HCT116 (cell line): ENCODE measurements at regions not wholly inside any gene's neighbourhood (a gene's known extent, or its start where the extent isn't known, plus 50 kb on each side); places are given as distances from the start of the nearest gene placed in this dataset.

ENCODE experiments used
- ATAC-seq: fragments of 200-7000 bp; cut with Tn5 transposase; 2 replicates; pipeline ENCODE4 v1.9.1; 2020; ENCODE audit warnings: mild to moderate bottlenecking, moderate library complexity
- BruUV-seq: library from RNA; stranded (reverse); fragments of 400-500 nt; replicated peaks from 2 replicates; lab custom pipeline; 2021; lab: Mats Ljungman, UMichigan
- CTCF ChIA-PET: fragments of 300-600 bp; sonication (Branson Sonifier 250); formaldehyde crosslinking; loops from one replicate; lab custom pipeline; 2021; ENCODE audit warnings: antibody characterized with exemption; lab: Charles Lee
- POLR2A ChIA-PET: fragments of 300-600, 350-600 bp; sonication (Branson Sonifier 250); formaldehyde crosslinking; loops from one replicate; lab custom pipeline; 2021; ENCODE audit warnings: antibody characterized with exemption; lab: Charles Lee
- RAD21 ChIA-PET, 2 experiments: fragments of 300-600 bp; sonication (Branson Sonifier 250); formaldehyde crosslinking; loops; one replicate each; lab custom pipeline; 2023; ENCODE audit warnings: low total read pairs in 2 of 2; ENCODE audit not compliant: uncharacterized antibody in 2 of 2, unreplicated experiment in 2 of 2, low non-redundant PET in 1 of 2; lab: Charles Lee
- DNase-seq: peaks from one replicate; pipeline ENCODE4 v3.0.0-alpha.2; 2010; ENCODE audit warnings: low read depth, low spot score
- H2AFZ ChIP-seq: fragments of 200-600 bp; shearing (Covaris generic), sonication (generic); 2 replicates; pipeline ENCODE4 v1.6.1; 2017; ENCODE audit warnings: low read depth, mixed run types, mixed read lengths, antibody characterized with exemption, low read length; ENCODE audit not compliant: poor library complexity, severe bottlenecking
- H3K27ac ChIP-seq: 2 replicates; pipeline ENCODE4 v1.5.1; 2012; ENCODE audit warnings: low read depth, low read length
- H3K27me3 ChIP-seq: fragments of 200-600 bp; sonication (generic); 2 replicates; pipeline ENCODE4 v1.6.1; 2016; ENCODE audit warnings: mixed run types, low read length, mixed read lengths; ENCODE audit not compliant: insufficient read depth
- H3K36me3 ChIP-seq, 2 experiments: fragments of 200-500 bp in 1 of 2; fragments of 200-600 bp in 1 of 2; sonication (Bioruptor generic) in 1 of 2; sonication (generic) in 1 of 2; 2 replicates each; pipeline versions ENCODE4 v1.5.1 to v1.6.1; 2014 to 2016; ENCODE audit warnings: low read length in 2 of 2, inconsistent platforms in 1 of 2, mixed read lengths in 1 of 2, mixed run types in 1 of 2; ENCODE audit not compliant: insufficient read depth in 2 of 2, control insufficient read depth in 1 of 2
- H3K4me1 ChIP-seq, 2 experiments: fragments of 200-600 bp in 1 of 2; sonication (generic) in 1 of 2; 2 replicates each; pipeline versions ENCODE4 v1.5.1 to v1.6.1; 2012 to 2017; ENCODE audit warnings: low read length in 2 of 2, inconsistent platforms in 1 of 2, mild to moderate bottlenecking in 1 of 2, mixed read lengths in 1 of 2, mixed run types in 1 of 2, moderate library complexity in 1 of 2; ENCODE audit not compliant: insufficient read depth in 2 of 2, control insufficient read depth in 1 of 2
- H3K4me2 ChIP-seq: fragments of 200-600 bp; sonication (generic); 2 replicates; pipeline ENCODE4 v1.6.1; 2017; ENCODE audit warnings: mixed run types, low read length, mixed read lengths
- H3K4me3 ChIP-seq, 2 experiments: fragments of 200-600 bp in 1 of 2; sonication (generic) in 1 of 2; replicated peaks in 1 of 2; 2 replicates each; pipeline ENCODE4 v1.5.1; 2011 to 2016; ENCODE audit warnings: low read length in 2 of 2, control low read depth in 1 of 2, low read depth in 1 of 2, mild to moderate bottlenecking in 1 of 2, mixed read lengths in 1 of 2, mixed run types in 1 of 2
- H3K79me2 ChIP-seq: fragments of 200-600 bp; sonication (generic); 2 replicates; pipeline ENCODE4 v1.6.1; 2017; ENCODE audit warnings: mild to moderate bottlenecking, mixed run types, low read length, moderate library complexity, mixed read lengths; ENCODE audit not compliant: insufficient read depth
- H3K9ac ChIP-seq: fragments of 200-600 bp; sonication (generic); 2 replicates; pipeline ENCODE4 v1.6.1; 2016; ENCODE audit warnings: low read length, mixed read lengths
- H3K9me2 ChIP-seq: fragments of 200-600 bp; sonication (generic), shearing (Covaris generic); 2 replicates; pipeline ENCODE4 v1.6.1; 2017; ENCODE audit warnings: mixed run types, mild to moderate bottlenecking, moderate library complexity; ENCODE audit not compliant: insufficient read depth
- H3K9me3 ChIP-seq, 2 experiments: fragments of 200-500 bp in 1 of 2; fragments of 200-600 bp in 1 of 2; sonication (Bioruptor generic) in 1 of 2; sonication (generic) in 1 of 2; 2 replicates each; pipeline ENCODE4 v1.6.1; 2014 to 2017; ENCODE audit warnings: low read length in 2 of 2, mixed read lengths in 2 of 2, inconsistent platforms in 1 of 2, low read depth in 1 of 2, mild to moderate bottlenecking in 1 of 2, mixed run types in 1 of 2, moderate library complexity in 1 of 2; ENCODE audit not compliant: control insufficient read depth in 1 of 2, insufficient read depth in 1 of 2
- H4K20me1 ChIP-seq: fragments of 200-600 bp; sonication (generic), shearing (Covaris generic); 2 replicates; pipeline ENCODE4 v1.6.1; 2017; ENCODE audit warnings: mixed run types, mild to moderate bottlenecking, moderate library complexity; ENCODE audit not compliant: insufficient read depth
- CBX3 ChIP-seq: IDR thresholded peaks from 2 replicates; pipeline ENCODE4 v1.6.1; 2012; ENCODE audit warnings: low read depth
- CEBPB ChIP-seq: IDR thresholded peaks from 2 replicates; pipeline ENCODE4 v1.6.1; 2012; ENCODE audit warnings: low read depth
- EGR1 ChIP-seq: IDR thresholded peaks from 2 replicates; pipeline ENCODE4 v1.6.1; 2012; ENCODE audit warnings: low read depth
- ELF1 ChIP-seq: IDR thresholded peaks from 2 replicates; pipeline ENCODE4 v1.6.1; 2012; ENCODE audit warnings: low read depth, borderline replicate concordance
- EZH2 ChIP-seq: fragments of 200-600 bp; sonication (generic); IDR thresholded peaks from 2 replicates; pipeline ENCODE4 v1.6.1; 2017; ENCODE audit warnings: antibody characterized with exemption, mixed run types
- FOSL1 ChIP-seq: IDR thresholded peaks from 2 replicates; pipeline ENCODE4 v1.6.1; 2012; ENCODE audit warnings: low read depth
- JUND ChIP-seq: IDR thresholded peaks from 2 replicates; pipeline ENCODE4 v1.6.1; 2012
- POLR2A ChIP-seq: IDR thresholded peaks from 2 replicates; pipeline ENCODE4 v1.7.0; 2011; ENCODE audit warnings: borderline replicate concordance; ENCODE audit not compliant: insufficient read depth, insufficient read length; ENCODE audit errors: extremely low read depth
- POLR2AphosphoS5 ChIP-seq: IDR thresholded peaks from 2 replicates; pipeline ENCODE4 v1.6.1; 2011; ENCODE audit warnings: mild to moderate bottlenecking, low read depth, low read length, moderate library complexity
- RAD21 ChIP-seq: IDR thresholded peaks from 2 replicates; pipeline ENCODE4 v1.6.1; 2012; ENCODE audit warnings: low read depth, mild to moderate bottlenecking
- REST ChIP-seq: IDR thresholded peaks from 2 replicates; pipeline ENCODE4 v1.6.1; 2012; ENCODE audit warnings: low read depth
- SIN3A ChIP-seq: IDR thresholded peaks from 2 replicates; pipeline ENCODE4 v1.6.1; 2012; ENCODE audit warnings: low read depth
- SRF ChIP-seq: IDR thresholded peaks from 2 replicates; pipeline ENCODE4 v1.6.1; 2012; ENCODE audit warnings: low read depth
- TCF7L2 ChIP-seq: IDR thresholded peaks from 2 replicates; pipeline ENCODE4 v1.7.0; 2011; ENCODE audit warnings: borderline replicate concordance, inconsistent platforms; ENCODE audit not compliant: insufficient read depth, insufficient read length; ENCODE audit errors: extremely low read depth
- YY1 ChIP-seq: IDR thresholded peaks from 2 replicates; pipeline ENCODE4 v1.6.1; 2011; ENCODE audit warnings: low read length, low read depth, moderate library complexity, mild to moderate bottlenecking; ENCODE audit not compliant: insufficient replicate concordance; ENCODE audit errors: extremely low read depth
- ZBTB33 ChIP-seq: IDR thresholded peaks from 2 replicates; pipeline ENCODE4 v1.6.1; 2011; ENCODE audit warnings: mild to moderate bottlenecking, low read length, moderate library complexity; ENCODE audit not compliant: insufficient replicate concordance; ENCODE audit errors: extremely low read depth
- ZFX ChIP-seq: fragments of 450-650 bp; IDR thresholded peaks from 2 replicates; pipeline ENCODE4 v1.6.1; 2017
- intact Hi-C: fragments of 100-400 bp; cut with micrococcal nuclease; formaldehyde crosslinking; loops from 2 replicates; pipeline ENCODE4 v1.10.0; 2022
- TF ChIP-seq, protein P1 (sequence below): IDR thresholded peaks from 2 replicates; pipeline ENCODE4 v1.6.1; 2012
- TF ChIP-seq, protein P2 (sequence below), 3 experiments: fragments of 200-600 bp in 1 of 3; sonication (generic) in 1 of 3; IDR thresholded peaks in 2 of 3; conservative IDR thresholded peaks in 1 of 3; 2 replicates each; pipeline ENCODE4 v1.5.1; 2012 to 2017; ENCODE audit warnings: low read depth in 2 of 3, low read length in 2 of 3, antibody characterized with exemption in 1 of 3, borderline replicate concordance in 1 of 3, control low read depth in 1 of 3, mild to moderate bottlenecking in 1 of 3, mixed read lengths in 1 of 3, mixed run types in 1 of 3, moderate library complexity in 1 of 3; ENCODE audit not compliant: insufficient read depth in 1 of 3
- TF ChIP-seq, protein P3 (sequence below): IDR thresholded peaks from 2 replicates; pipeline ENCODE4 v1.6.1; 2012

DNA sequence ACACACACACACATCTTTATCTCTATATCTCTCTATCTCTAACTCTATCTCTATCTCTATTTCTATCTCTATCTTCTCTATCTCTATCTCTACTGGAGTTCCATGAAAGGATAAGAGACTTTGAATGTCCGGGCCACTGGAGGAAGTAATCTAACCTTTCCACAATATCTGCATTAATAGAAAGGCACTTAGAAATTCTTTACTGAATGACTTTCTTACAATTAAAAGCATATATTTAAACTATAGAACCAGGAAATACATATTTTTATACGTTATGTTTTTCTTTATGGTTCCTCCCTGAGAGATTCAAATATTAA is 234.9 kb downstream of the TRIB2 start:
- ChIA-PET RAD21 (no interaction called here), POLR2A (no interaction called here), CTCF (no interaction called here)
- no peaks in the 10 kb centered on the region for H3K9me2 ChIP-seq
- H3K79me2 ChIP-seq: no peaks in the 10 kb centered on the region
- intact Hi-C loops: no loop called here
- H2AFZ ChIP-seq: no peak overlapping the region
- H3K9me3 ChIP-seq: no peaks in the 10 kb centered on the region
- H3K4me3 ChIP-seq: no peak overlapping the region
- DNase-seq: no peak
- no peak overlapping the region for H3K27ac ChIP-seq
- TF ChIP-seq ELF1 (no peak), EGR1 (no peak), RAD21 (no peak), POLR2AphosphoS5 (no peak), CBX3 (no peak), FOSL1 (no peak), ZBTB33 (no peak), EZH2 (no peak), REST (no peak), TCF7L2 (no peak), CEBPB (no peak), SIN3A (no peak), POLR2A (no peak), JUND (no peak), ZFX (no peak), YY1 (no peak), SRF (no peak)
- TF ChIP-seq, protein P1, sequence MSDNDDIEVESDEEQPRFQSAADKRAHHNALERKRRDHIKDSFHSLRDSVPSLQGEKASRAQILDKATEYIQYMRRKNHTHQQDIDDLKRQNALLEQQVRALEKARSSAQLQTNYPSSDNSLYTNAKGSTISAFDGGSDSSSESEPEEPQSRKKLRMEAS: no peak
- TF ChIP-seq, protein P2, sequence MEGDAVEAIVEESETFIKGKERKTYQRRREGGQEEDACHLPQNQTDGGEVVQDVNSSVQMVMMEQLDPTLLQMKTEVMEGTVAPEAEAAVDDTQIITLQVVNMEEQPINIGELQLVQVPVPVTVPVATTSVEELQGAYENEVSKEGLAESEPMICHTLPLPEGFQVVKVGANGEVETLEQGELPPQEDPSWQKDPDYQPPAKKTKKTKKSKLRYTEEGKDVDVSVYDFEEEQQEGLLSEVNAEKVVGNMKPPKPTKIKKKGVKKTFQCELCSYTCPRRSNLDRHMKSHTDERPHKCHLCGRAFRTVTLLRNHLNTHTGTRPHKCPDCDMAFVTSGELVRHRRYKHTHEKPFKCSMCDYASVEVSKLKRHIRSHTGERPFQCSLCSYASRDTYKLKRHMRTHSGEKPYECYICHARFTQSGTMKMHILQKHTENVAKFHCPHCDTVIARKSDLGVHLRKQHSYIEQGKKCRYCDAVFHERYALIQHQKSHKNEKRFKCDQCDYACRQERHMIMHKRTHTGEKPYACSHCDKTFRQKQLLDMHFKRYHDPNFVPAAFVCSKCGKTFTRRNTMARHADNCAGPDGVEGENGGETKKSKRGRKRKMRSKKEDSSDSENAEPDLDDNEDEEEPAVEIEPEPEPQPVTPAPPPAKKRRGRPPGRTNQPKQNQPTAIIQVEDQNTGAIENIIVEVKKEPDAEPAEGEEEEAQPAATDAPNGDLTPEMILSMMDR (IDR thresholded peaks at IDR 0.05 in 2 of 3, conservative IDR thresholded peaks at IDR 0.05 in 1 of 3; ENCODE audit: borderline replicate concordance in 1 of 3, insufficient read depth in 1 of 3, low read depth in 2 of 3, low read length in 2 of 3): no peak
- TF ChIP-seq, protein P3, sequence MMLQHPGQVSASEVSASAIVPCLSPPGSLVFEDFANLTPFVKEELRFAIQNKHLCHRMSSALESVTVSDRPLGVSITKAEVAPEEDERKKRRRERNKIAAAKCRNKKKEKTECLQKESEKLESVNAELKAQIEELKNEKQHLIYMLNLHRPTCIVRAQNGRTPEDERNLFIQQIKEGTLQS: no peak
- H3K4me1 ChIP-seq: no peaks in the 10 kb centered on the region
- no peak overlapping the region for H3K9ac ChIP-seq
- H4K20me1 ChIP-seq: no peaks in the 10 kb centered on the region
- BruUV-seq: no TSS peak
- ATAC-seq: no peak
- no peaks in the 10 kb centered on the region for H3K27me3 ChIP-seq
- no peak overlapping the region for H3K4me2 ChIP-seq
- H3K36me3 ChIP-seq: no peaks in the 10 kb centered on the region
